HEK293 (cell line): ENCODE measurements at regions not wholly inside any gene's neighbourhood (a gene's known extent, or its start where the extent isn't known, plus 50 kb on each side); places are given as distances from the start of the nearest gene placed in this dataset.

Experiments
- CTCF ChIA-PET: fragments of 350-600 bp; formaldehyde crosslinking; extraction: SDS; loops from one replicate; lab custom pipeline; 2021; ENCODE audit warnings: antibody characterized with exemption; lab: Yijun Ruan, JAX
- POLR2A ChIA-PET: fragments of 300-600 bp; formaldehyde crosslinking; extraction: SDS; loops from one replicate; lab custom pipeline; 2020; ENCODE audit warnings: antibody characterized with exemption, inconsistent platforms; lab: Yijun Ruan, JAX
- H3K27ac ChIP-seq: fragments of 200-500 bp; sonication (Bioruptor generic); 2 replicates; pipeline ENCODE4 v1.5.1; 2014; ENCODE audit warnings: low read depth, low read length, control low read depth, inconsistent platforms; ENCODE audit errors: extremely low read depth
- H3K36me3 ChIP-seq, 2 experiments: fragments of 200-500 bp in 1 of 2; sonication (Bioruptor generic) in 1 of 2; 1 replicate in 1 of 2; 2 replicates in 1 of 2; pipeline ENCODE4 v1.5.1; 2014 to 2017; ENCODE audit warnings: inconsistent platforms in 2 of 2, low read length in 2 of 2; ENCODE audit not compliant: control insufficient read depth in 2 of 2, insufficient read depth in 1 of 2
- H3K4me1 ChIP-seq: fragments of 200-500 bp; sonication (Bioruptor generic); 2 replicates; pipeline ENCODE4 v1.5.1; 2014; ENCODE audit warnings: mild to moderate bottlenecking, low read length, inconsistent platforms; ENCODE audit not compliant: control insufficient read depth, insufficient read depth
- H3K4me3 ChIP-seq: 2 replicates; pipeline ENCODE4 v1.5.1; 2011; ENCODE audit warnings: low read depth, mild to moderate bottlenecking, control low read depth, low read length, moderate library complexity
- H3K9me3 ChIP-seq: fragments of 200-500 bp; sonication (Bioruptor generic); 2 replicates; pipeline ENCODE4 v1.5.1; 2014; ENCODE audit warnings: low read depth, low read length, inconsistent platforms; ENCODE audit not compliant: control insufficient read depth, insufficient read depth
- BCL6B ChIP-seq: fragments of 450-650 bp; formaldehyde crosslinking; IDR thresholded peaks from 2 replicates; pipeline ENCODE4 v1.5.1; 2017; ENCODE audit warnings: missing biosample characterization, missing genetic modification characterization
- ELK4 ChIP-seq: IDR thresholded peaks from 2 replicates; pipeline ENCODE4 v1.6.1; 2011; ENCODE audit warnings: mild to moderate bottlenecking, low read depth, low read length, borderline replicate concordance
- GLI2 ChIP-seq: fragments of 450-650 bp; formaldehyde crosslinking; IDR thresholded peaks from 2 replicates; pipeline ENCODE4; 2017; ENCODE audit warnings: missing biosample characterization, missing genetic modification characterization, low read depth, borderline replicate concordance
- KLF16 ChIP-seq: fragments of 450-650 bp; formaldehyde crosslinking; IDR thresholded peaks from 2 replicates; pipeline ENCODE4 v1.5.1; 2017; ENCODE audit warnings: missing biosample characterization, missing genetic modification characterization
- OSR2 ChIP-seq: fragments of 450-650 bp; formaldehyde crosslinking; IDR thresholded peaks from 2 replicates; pipeline ENCODE4 v1.5.1; 2016; ENCODE audit warnings: missing biosample characterization, missing genetic modification characterization
- PRDM10 ChIP-seq: fragments of 450-650 bp; formaldehyde crosslinking; IDR thresholded peaks from 2 replicates; pipeline ENCODE4 v1.5.1; 2016; ENCODE audit warnings: missing biosample characterization, missing genetic modification characterization
- SP3 ChIP-seq: fragments of 450-650 bp; formaldehyde crosslinking; IDR thresholded peaks from 2 replicates; pipeline ENCODE4 v1.5.1; 2016; ENCODE audit warnings: missing biosample characterization, missing genetic modification characterization
- SP7 ChIP-seq: fragments of 450-650 bp; formaldehyde crosslinking; IDR thresholded peaks from 2 replicates; pipeline ENCODE4 v1.5.1; 2016; ENCODE audit warnings: missing biosample characterization, missing genetic modification characterization
- ZBTB1 ChIP-seq: fragments of 450-650 bp; formaldehyde crosslinking; IDR thresholded peaks from 2 replicates; pipeline ENCODE4 v1.5.1; 2016; ENCODE audit warnings: missing biosample characterization, missing genetic modification characterization
- ZFP37 ChIP-seq: fragments of 450-650 bp; formaldehyde crosslinking; IDR thresholded peaks from 2 replicates; pipeline ENCODE4 v1.5.1; 2016; ENCODE audit warnings: missing biosample characterization, missing genetic modification characterization
- ZNF133 ChIP-seq: fragments of 450-650 bp; formaldehyde crosslinking; IDR thresholded peaks from 2 replicates; pipeline ENCODE4 v1.5.1; 2016; ENCODE audit warnings: missing biosample characterization, missing genetic modification characterization
- ZNF138 ChIP-seq: fragments of 450-650 bp; formaldehyde crosslinking; IDR thresholded peaks from 2 replicates; pipeline ENCODE4 v1.5.1; 2016; ENCODE audit warnings: missing biosample characterization, missing genetic modification characterization, borderline replicate concordance
- ZNF2 ChIP-seq: fragments of 450-650 bp; formaldehyde crosslinking; IDR thresholded peaks from 2 replicates; pipeline ENCODE4 v1.5.1; 2016; ENCODE audit warnings: missing biosample characterization, missing genetic modification characterization
- ZNF214 ChIP-seq: fragments of 450-650 bp; formaldehyde crosslinking; IDR thresholded peaks from 2 replicates; pipeline ENCODE4 v1.5.1; 2017; ENCODE audit warnings: missing biosample characterization, mild to moderate bottlenecking, missing genetic modification characterization, borderline replicate concordance
- ZNF585B ChIP-seq: fragments of 450-650 bp; formaldehyde crosslinking; IDR thresholded peaks from 2 replicates; pipeline ENCODE4 v1.5.1; 2016; ENCODE audit warnings: missing biosample characterization, missing genetic modification characterization
- ZNF610 ChIP-seq: fragments of 450-650 bp; formaldehyde crosslinking; IDR thresholded peaks from 2 replicates; pipeline ENCODE4 v1.5.1; 2016; ENCODE audit warnings: missing biosample characterization, missing genetic modification characterization, borderline replicate concordance
- ZNF645 ChIP-seq: fragments of 450-650 bp; formaldehyde crosslinking; IDR thresholded peaks from 2 replicates; pipeline ENCODE4; 2016; ENCODE audit warnings: missing biosample characterization, missing genetic modification characterization
- ZNF791 ChIP-seq: fragments of 450-650 bp; formaldehyde crosslinking; IDR thresholded peaks from 2 replicates; pipeline ENCODE4 v1.5.1; 2016; ENCODE audit warnings: missing biosample characterization, missing genetic modification characterization
- ZSCAN23 ChIP-seq: fragments of 450-650 bp; formaldehyde crosslinking; IDR thresholded peaks from 2 replicates; pipeline ENCODE4 v1.5.1; 2016; ENCODE audit warnings: missing biosample characterization, missing genetic modification characterization
- ZXDB ChIP-seq: fragments of 450-650 bp; formaldehyde crosslinking; IDR thresholded peaks from 2 replicates; pipeline ENCODE4 v1.5.1; 2016; ENCODE audit warnings: missing biosample characterization, missing genetic modification characterization

- ChIA-PET CTCF (no interaction called here), POLR2A (no interaction called here)
- no peak overlapping the region for H3K4me3 ChIP-seq
- H3K27ac ChIP-seq = no peak overlapping the region
- H3K4me1 ChIP-seq = no peaks in the 10 kb centered on the region
- TF ChIP-seq ZSCAN23 (tag by site-specific recombination) (no peak), ZNF214 (tag by site-specific recombination) (no peak), BCL6B (no peak), OSR2 (tag by site-specific recombination) (no peak), KLF16 (no peak)
- no peaks in the 10 kb centered on the region for H3K36me3 ChIP-seq
- no peaks in the 10 kb centered on the region for H3K9me3 ChIP-seq
These were observed 235.4 kb upstream of the IL1RAPL1 start for GRCh38 chrX:28351801-28352200.

- Histone ChIP-seq H3K36me3 (no peaks in the 10 kb centered on the region), H3K4me1 (no peaks in the 10 kb centered on the region), H3K4me3 (no peak overlapping the region), H3K9me3 (no peaks in the 10 kb centered on the region; the same call in 1 of the 2 replicates), H3K27ac (no peak overlapping the region)
- ChIA-PET CTCF (no interaction called here), POLR2A (no interaction called here)
- TF ChIP-seq PRDM10 (tag by site-specific recombination) = no peak
- no peak for TF ChIP-seq ZXDB
- no peak for TF ChIP-seq ZNF610 (tag by site-specific recombination)
- TF ChIP-seq GLI2 (tag by site-specific recombination) = no peak
- no peak for TF ChIP-seq ZNF645 (tag by site-specific recombination)
- TF ChIP-seq ZBTB1 (tag by site-specific recombination) = no peak
- no peak for TF ChIP-seq SP7
- TF ChIP-seq ZFP37 (tag by site-specific recombination) = no peak
- no peak for TF ChIP-seq ZNF2
These were observed 237.4 kb upstream of the IL1RAPL1 start for GRCh38 chrX:28349888-28350287.

GRCh38 chrX:28347476-28347875 lies 239.8 kb upstream of the IL1RAPL1 start:
- Histone ChIP-seq H3K9me3 (no peaks in the 10 kb centered on the region; the same call in 1 of the 2 replicates), H3K4me1 (no peaks in the 10 kb centered on the region), H3K27ac (no peak overlapping the region)
- POLR2A ChIA-PET = no interaction called here
- no peak for TF ChIP-seq ZNF791
- no peak for TF ChIP-seq SP3 (tag by site-specific recombination)
- TF ChIP-seq ZNF585B (tag by site-specific recombination) = no peak
- TF ChIP-seq ZNF133 (tag by site-specific recombination) = no peak
- no peak for TF ChIP-seq ZNF138
- no peak for TF ChIP-seq ELK4
- TF ChIP-seq, all 188 proteins: peak for 0
- H3K4me3 ChIP-seq = no peak overlapping the region
- no peaks in the 10 kb centered on the region for H3K36me3 ChIP-seq
- CTCF ChIA-PET = interaction anchor here (0.6 kb wide), 1 partner anchor 1141 kb away, joined by 6 read pairs; no protein-coding TSS in a partner anchor
